ENCODE measurements at regions not wholly inside any gene's neighbourhood (a gene's known extent, or its start where the extent isn't known, plus 50 kb on each side); places are given as distances from the start of the nearest gene placed in this dataset.

DNA sequence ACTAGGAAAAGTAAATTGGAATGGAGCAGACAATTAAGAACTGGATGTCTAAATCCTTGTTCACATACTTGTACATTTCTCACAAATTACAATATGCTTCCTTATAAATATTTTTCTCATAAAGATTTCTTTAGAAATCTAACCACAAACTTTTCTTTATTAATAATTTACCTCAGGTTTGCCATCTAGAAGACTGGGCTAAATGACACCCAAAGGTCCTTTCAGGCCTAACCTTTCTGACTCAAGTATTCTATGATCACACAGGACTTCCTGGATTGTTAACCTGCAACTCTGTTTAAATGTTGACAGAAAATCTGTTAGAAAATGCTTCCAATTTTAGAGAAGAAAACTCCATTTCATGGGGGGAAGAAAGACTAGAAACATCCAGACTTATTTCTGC is 330.5 kb upstream of the MAP3K7 start:
- TF ChIP-seq EZH2 (IDR thresholded peaks at IDR 0.05; ENCODE audit: borderline replicate concordance, insufficient read depth, low read length, poor library complexity, severe bottlenecking): no peak
- TF ChIP-seq, protein P1, sequence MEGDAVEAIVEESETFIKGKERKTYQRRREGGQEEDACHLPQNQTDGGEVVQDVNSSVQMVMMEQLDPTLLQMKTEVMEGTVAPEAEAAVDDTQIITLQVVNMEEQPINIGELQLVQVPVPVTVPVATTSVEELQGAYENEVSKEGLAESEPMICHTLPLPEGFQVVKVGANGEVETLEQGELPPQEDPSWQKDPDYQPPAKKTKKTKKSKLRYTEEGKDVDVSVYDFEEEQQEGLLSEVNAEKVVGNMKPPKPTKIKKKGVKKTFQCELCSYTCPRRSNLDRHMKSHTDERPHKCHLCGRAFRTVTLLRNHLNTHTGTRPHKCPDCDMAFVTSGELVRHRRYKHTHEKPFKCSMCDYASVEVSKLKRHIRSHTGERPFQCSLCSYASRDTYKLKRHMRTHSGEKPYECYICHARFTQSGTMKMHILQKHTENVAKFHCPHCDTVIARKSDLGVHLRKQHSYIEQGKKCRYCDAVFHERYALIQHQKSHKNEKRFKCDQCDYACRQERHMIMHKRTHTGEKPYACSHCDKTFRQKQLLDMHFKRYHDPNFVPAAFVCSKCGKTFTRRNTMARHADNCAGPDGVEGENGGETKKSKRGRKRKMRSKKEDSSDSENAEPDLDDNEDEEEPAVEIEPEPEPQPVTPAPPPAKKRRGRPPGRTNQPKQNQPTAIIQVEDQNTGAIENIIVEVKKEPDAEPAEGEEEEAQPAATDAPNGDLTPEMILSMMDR (IDR thresholded peaks at IDR 0.05; ENCODE audit: poor library complexity, severe bottlenecking): no peak
- Histone ChIP-seq H3K36me3 (ENCODE audit: insufficient read depth, low read length) (no peaks in the 10 kb centered on the region), H3F3A (ENCODE audit: insufficient read depth, low read length, poor library complexity, severe bottlenecking) (no peaks in the 10 kb centered on the region), H3K27ac (ENCODE audit: low read length) (no peak overlapping the region), H3K4me2 (ENCODE audit: low read length) (no peak overlapping the region), H3K9me3 (ENCODE audit: low read length) (no peaks in the 10 kb centered on the region), H3K79me2 (replicated peaks; ENCODE audit: insufficient read depth, low read length) (no peaks in the 10 kb centered on the region), H3K9me2 (ENCODE audit: insufficient read depth, low read length) (no peaks in the 10 kb centered on the region), H3K27me3 (ENCODE audit: insufficient read depth, low read depth, low read length) (no peaks in the 10 kb centered on the region), H2AFZ (ENCODE audit: low read depth, low read length) (no peak overlapping the region), H4K20me1 (ENCODE audit: insufficient read depth) (no peaks in the 10 kb centered on the region), H3K4me3 (ENCODE audit: low read length) (no peak overlapping the region), H3K9ac (ENCODE audit: low read length) (no peak overlapping the region)

DNA sequence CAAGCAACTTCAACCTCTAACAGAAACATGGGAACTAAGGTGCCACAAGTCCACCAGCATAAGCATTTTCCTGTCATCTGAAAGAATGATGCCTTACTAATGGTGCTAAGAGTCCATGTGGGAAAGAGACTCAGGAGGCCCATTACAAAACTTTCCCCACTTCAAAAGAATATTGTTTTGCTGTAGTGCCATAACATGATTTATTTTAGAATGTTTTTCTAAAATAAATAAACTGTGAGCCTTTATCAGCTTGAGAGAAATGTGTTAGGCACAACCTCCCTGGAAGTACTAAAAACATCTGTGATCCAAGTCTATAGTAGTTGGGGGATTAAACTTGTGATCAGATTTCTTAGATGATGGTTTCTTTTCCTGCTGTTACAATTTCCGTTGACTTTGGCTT is 330.1 kb upstream of the MAP3K7 start:
- Histone ChIP-seq H3K9me3 (ENCODE audit: low read length) (no peaks in the 10 kb centered on the region), H3K4me3 (ENCODE audit: low read length) (no peak overlapping the region), H3K9ac (ENCODE audit: low read length) (no peak overlapping the region), H3K9me2 (ENCODE audit: insufficient read depth, low read length) (no peaks in the 10 kb centered on the region), H3K79me2 (replicated peaks; ENCODE audit: insufficient read depth, low read length) (no peaks in the 10 kb centered on the region), H3K4me2 (ENCODE audit: low read length) (no peak overlapping the region), H3K27me3 (ENCODE audit: insufficient read depth, low read depth, low read length) (no peaks in the 10 kb centered on the region), H3K27ac (ENCODE audit: low read length) (no peak overlapping the region), H4K20me1 (ENCODE audit: insufficient read depth) (no peaks in the 10 kb centered on the region), H2AFZ (ENCODE audit: low read depth, low read length) (no peak overlapping the region), H3F3A (ENCODE audit: insufficient read depth, low read length, poor library complexity, severe bottlenecking) (no peaks in the 10 kb centered on the region), H3K36me3 (ENCODE audit: insufficient read depth, low read length) (no peaks in the 10 kb centered on the region)
- TF ChIP-seq TAF1 (IDR thresholded peaks at IDR 0.05; ENCODE audit: low read depth) (no peak), RAD21 (conservative IDR thresholded peaks at IDR 0.05) (no peak), MXI1 (conservative IDR thresholded peaks at IDR 0.05; ENCODE audit: poor library complexity, severe bottlenecking) (no peak), EP300 (conservative IDR thresholded peaks at IDR 0.05; ENCODE audit: poor library complexity, severe bottlenecking) (no peak), POLR2AphosphoS5 (IDR thresholded peaks at IDR 0.05) (no peak), EZH2 (IDR thresholded peaks at IDR 0.05; ENCODE audit: borderline replicate concordance, insufficient read depth, low read length, poor library complexity, severe bottlenecking) (no peak), SMC3 (conservative IDR thresholded peaks at IDR 0.05; ENCODE audit: poor library complexity) (no peak)
- TF ChIP-seq, protein P2, sequence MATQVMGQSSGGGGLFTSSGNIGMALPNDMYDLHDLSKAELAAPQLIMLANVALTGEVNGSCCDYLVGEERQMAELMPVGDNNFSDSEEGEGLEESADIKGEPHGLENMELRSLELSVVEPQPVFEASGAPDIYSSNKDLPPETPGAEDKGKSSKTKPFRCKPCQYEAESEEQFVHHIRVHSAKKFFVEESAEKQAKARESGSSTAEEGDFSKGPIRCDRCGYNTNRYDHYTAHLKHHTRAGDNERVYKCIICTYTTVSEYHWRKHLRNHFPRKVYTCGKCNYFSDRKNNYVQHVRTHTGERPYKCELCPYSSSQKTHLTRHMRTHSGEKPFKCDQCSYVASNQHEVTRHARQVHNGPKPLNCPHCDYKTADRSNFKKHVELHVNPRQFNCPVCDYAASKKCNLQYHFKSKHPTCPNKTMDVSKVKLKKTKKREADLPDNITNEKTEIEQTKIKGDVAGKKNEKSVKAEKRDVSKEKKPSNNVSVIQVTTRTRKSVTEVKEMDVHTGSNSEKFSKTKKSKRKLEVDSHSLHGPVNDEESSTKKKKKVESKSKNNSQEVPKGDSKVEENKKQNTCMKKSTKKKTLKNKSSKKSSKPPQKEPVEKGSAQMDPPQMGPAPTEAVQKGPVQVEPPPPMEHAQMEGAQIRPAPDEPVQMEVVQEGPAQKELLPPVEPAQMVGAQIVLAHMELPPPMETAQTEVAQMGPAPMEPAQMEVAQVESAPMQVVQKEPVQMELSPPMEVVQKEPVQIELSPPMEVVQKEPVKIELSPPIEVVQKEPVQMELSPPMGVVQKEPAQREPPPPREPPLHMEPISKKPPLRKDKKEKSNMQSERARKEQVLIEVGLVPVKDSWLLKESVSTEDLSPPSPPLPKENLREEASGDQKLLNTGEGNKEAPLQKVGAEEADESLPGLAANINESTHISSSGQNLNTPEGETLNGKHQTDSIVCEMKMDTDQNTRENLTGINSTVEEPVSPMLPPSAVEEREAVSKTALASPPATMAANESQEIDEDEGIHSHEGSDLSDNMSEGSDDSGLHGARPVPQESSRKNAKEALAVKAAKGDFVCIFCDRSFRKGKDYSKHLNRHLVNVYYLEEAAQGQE (IDR thresholded peaks at IDR 0.05; ENCODE audit: borderline replicate concordance): no peak
- TF ChIP-seq, protein P1 (IDR thresholded peaks at IDR 0.05; ENCODE audit: poor library complexity, severe bottlenecking): no peak
